ENCODE measurements at regions not wholly inside any gene's neighbourhood (a gene's known extent, or its start where the extent isn't known, plus 50 kb on each side); places are given as distances from the start of the nearest gene placed in this dataset.

GRCh38 chr12:28132398-28132797 lies 57.9 kb upstream of the CCDC91 start:
- Histone ChIP-seq H2AFZ (ENCODE audit: low read depth, low read length, poor library complexity, severe bottlenecking) (no peak overlapping the region), H3K9me3 (ENCODE audit: control insufficient read depth in 1 of 2, insufficient read depth in 1 of 2, low read depth in 1 of 2, low read length in 2 of 2) (no peaks in the 10 kb centered on the region), H3K4me2 (ENCODE audit: low read length) (no peak overlapping the region), H3K27me3 (ENCODE audit: insufficient read depth, low read length) (no peaks in the 10 kb centered on the region), H3K4me1 (ENCODE audit: control insufficient read depth in 1 of 2, insufficient read depth in 2 of 2, low read length in 2 of 2) (peaks cover 0 to 8% of the 10 kb centered on the region in 2 experiments; a peak in 2 of 4 replicates), H3K9ac (ENCODE audit: low read length) (no peak overlapping the region), H3K27ac (ENCODE audit: low read depth, low read length) (no peak overlapping the region), H3K4me3 (replicated peaks in 1 of 2; ENCODE audit: low read depth in 1 of 2, low read length in 2 of 2) (no peak overlapping the region), H3K9me2 (ENCODE audit: insufficient read depth) (no peaks in the 10 kb centered on the region), H3K36me3 (ENCODE audit: control insufficient read depth in 1 of 2, insufficient read depth in 2 of 2, low read length in 2 of 2) (no peaks in the 10 kb centered on the region), H4K20me1 (ENCODE audit: insufficient read depth) (no peaks in the 10 kb centered on the region), H3K79me2 (ENCODE audit: insufficient read depth, low read length) (no peaks in the 10 kb centered on the region)
- TF ChIP-seq, protein P1, sequence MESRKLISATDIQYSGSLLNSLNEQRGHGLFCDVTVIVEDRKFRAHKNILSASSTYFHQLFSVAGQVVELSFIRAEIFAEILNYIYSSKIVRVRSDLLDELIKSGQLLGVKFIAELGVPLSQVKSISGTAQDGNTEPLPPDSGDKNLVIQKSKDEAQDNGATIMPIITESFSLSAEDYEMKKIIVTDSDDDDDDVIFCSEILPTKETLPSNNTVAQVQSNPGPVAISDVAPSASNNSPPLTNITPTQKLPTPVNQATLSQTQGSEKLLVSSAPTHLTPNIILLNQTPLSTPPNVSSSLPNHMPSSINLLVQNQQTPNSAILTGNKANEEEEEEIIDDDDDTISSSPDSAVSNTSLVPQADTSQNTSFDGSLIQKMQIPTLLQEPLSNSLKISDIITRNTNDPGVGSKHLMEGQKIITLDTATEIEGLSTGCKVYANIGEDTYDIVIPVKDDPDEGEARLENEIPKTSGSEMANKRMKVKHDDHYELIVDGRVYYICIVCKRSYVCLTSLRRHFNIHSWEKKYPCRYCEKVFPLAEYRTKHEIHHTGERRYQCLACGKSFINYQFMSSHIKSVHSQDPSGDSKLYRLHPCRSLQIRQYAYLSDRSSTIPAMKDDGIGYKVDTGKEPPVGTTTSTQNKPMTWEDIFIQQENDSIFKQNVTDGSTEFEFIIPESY (IDR thresholded peaks at IDR 0.05; ENCODE audit: extremely low read depth, insufficient replicate concordance, low read length), result no peak
- TF ChIP-seq CBX3 (IDR thresholded peaks at IDR 0.05; ENCODE audit: low read depth) (no peak), SRF (IDR thresholded peaks at IDR 0.05; ENCODE audit: low read depth) (no peak), SIN3A (IDR thresholded peaks at IDR 0.05; ENCODE audit: low read depth) (no peak), MAX (IDR thresholded peaks at IDR 0.05) (no peak), CEBPB (IDR thresholded peaks at IDR 0.05; ENCODE audit: low read depth) (no peak), RAD21 (IDR thresholded peaks at IDR 0.05; ENCODE audit: low read depth) (no peak), ZNF274 (IDR thresholded peaks at IDR 0.05; ENCODE audit: low read depth, low read length) (no peak), EZH2 (IDR thresholded peaks at IDR 0.05) (no peak), ELF1 (IDR thresholded peaks at IDR 0.05; ENCODE audit: borderline replicate concordance, low read depth) (no peak), EGR1 (IDR thresholded peaks at IDR 0.05; ENCODE audit: low read depth) (no peak)
- TF ChIP-seq, protein P2, sequence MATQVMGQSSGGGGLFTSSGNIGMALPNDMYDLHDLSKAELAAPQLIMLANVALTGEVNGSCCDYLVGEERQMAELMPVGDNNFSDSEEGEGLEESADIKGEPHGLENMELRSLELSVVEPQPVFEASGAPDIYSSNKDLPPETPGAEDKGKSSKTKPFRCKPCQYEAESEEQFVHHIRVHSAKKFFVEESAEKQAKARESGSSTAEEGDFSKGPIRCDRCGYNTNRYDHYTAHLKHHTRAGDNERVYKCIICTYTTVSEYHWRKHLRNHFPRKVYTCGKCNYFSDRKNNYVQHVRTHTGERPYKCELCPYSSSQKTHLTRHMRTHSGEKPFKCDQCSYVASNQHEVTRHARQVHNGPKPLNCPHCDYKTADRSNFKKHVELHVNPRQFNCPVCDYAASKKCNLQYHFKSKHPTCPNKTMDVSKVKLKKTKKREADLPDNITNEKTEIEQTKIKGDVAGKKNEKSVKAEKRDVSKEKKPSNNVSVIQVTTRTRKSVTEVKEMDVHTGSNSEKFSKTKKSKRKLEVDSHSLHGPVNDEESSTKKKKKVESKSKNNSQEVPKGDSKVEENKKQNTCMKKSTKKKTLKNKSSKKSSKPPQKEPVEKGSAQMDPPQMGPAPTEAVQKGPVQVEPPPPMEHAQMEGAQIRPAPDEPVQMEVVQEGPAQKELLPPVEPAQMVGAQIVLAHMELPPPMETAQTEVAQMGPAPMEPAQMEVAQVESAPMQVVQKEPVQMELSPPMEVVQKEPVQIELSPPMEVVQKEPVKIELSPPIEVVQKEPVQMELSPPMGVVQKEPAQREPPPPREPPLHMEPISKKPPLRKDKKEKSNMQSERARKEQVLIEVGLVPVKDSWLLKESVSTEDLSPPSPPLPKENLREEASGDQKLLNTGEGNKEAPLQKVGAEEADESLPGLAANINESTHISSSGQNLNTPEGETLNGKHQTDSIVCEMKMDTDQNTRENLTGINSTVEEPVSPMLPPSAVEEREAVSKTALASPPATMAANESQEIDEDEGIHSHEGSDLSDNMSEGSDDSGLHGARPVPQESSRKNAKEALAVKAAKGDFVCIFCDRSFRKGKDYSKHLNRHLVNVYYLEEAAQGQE (IDR thresholded peaks at IDR 0.05; ENCODE audit: low read depth), result no peak
- TF ChIP-seq, protein P3, sequence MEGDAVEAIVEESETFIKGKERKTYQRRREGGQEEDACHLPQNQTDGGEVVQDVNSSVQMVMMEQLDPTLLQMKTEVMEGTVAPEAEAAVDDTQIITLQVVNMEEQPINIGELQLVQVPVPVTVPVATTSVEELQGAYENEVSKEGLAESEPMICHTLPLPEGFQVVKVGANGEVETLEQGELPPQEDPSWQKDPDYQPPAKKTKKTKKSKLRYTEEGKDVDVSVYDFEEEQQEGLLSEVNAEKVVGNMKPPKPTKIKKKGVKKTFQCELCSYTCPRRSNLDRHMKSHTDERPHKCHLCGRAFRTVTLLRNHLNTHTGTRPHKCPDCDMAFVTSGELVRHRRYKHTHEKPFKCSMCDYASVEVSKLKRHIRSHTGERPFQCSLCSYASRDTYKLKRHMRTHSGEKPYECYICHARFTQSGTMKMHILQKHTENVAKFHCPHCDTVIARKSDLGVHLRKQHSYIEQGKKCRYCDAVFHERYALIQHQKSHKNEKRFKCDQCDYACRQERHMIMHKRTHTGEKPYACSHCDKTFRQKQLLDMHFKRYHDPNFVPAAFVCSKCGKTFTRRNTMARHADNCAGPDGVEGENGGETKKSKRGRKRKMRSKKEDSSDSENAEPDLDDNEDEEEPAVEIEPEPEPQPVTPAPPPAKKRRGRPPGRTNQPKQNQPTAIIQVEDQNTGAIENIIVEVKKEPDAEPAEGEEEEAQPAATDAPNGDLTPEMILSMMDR (IDR thresholded peaks at IDR 0.05 in 2 of 3, conservative IDR thresholded peaks at IDR 0.05 in 1 of 3; ENCODE audit: borderline replicate concordance in 1 of 3, insufficient read depth in 1 of 3, low read depth in 2 of 3, low read length in 2 of 3), result no peak
- intact Hi-C loops (cut with micrococcal nuclease), result no loop called here
- ChIA-PET RAD21 (ENCODE audit: low non-redundant PET in 1 of 2, low total read pairs in 2 of 2, uncharacterized antibody in 2 of 2, unreplicated experiment in 2 of 2) (no interaction called here), POLR2A (no interaction called here), CTCF (no interaction called here)
- DNase-seq (ENCODE audit: low read depth, low spot score), result no peak
- no TSS peak for BruUV-seq (replicated peaks)
- no peak for ATAC-seq

Data from HCT116 (cell line).